Neural cell (in vitro differentiated cells): ENCODE measurements at regions not wholly inside any gene's neighbourhood (a gene's known extent, or its start where the extent isn't known, plus 50 kb on each side); places are given as distances from the start of the nearest gene placed in this dataset.

Experiments used
- H2AFZ ChIP-seq: fragments of 200-600, 300-800 bp; sonication (generic), shearing (Covaris generic); 2 replicates; pipeline ENCODE4 v1.6.0; 2014; ENCODE audit warnings: low read depth, mild to moderate bottlenecking, antibody characterized with exemption, low read length, moderate library complexity
- H3F3A ChIP-seq: fragments of 200-600 bp; shearing (Covaris generic); 2 replicates; pipeline ENCODE4 v1.6.1; 2016; ENCODE audit warnings: mild to moderate bottlenecking, moderate library complexity, mixed read lengths, antibody characterized with exemption, low read length; ENCODE audit not compliant: insufficient read depth, poor library complexity, severe bottlenecking
- H3K27ac ChIP-seq: fragments of 200-600, 300-800 bp; sonication (generic), shearing (Covaris generic); 2 replicates; pipeline ENCODE4 v1.5.1; 2014; ENCODE audit warnings: mild to moderate bottlenecking, low read length, moderate library complexity
- H3K27me3 ChIP-seq: fragments of 300-800, 200-600 bp; sonication (generic), shearing (Covaris generic); 2 replicates; pipeline ENCODE4 v1.6.0; 2014; ENCODE audit warnings: mild to moderate bottlenecking, low read depth, low read length, moderate library complexity; ENCODE audit not compliant: insufficient read depth
- H3K36me3 ChIP-seq: fragments of 300-800, 200-600 bp; sonication (generic), shearing (Covaris generic); 2 replicates; pipeline ENCODE4 v1.5.1; 2014; ENCODE audit warnings: mild to moderate bottlenecking, antibody characterized with exemption, low read length, moderate library complexity; ENCODE audit not compliant: insufficient read depth
- H3K4me2 ChIP-seq: fragments of 300-800, 200-600 bp; sonication (generic), shearing (Covaris generic); 2 replicates; pipeline ENCODE4 v1.6.0; 2014; ENCODE audit warnings: mild to moderate bottlenecking, low read length
- H3K4me3 ChIP-seq: fragments of 300-800, 200-600 bp; sonication (generic), shearing (Covaris generic); 2 replicates; pipeline ENCODE4 v1.5.1; 2014; ENCODE audit warnings: mild to moderate bottlenecking, low read length, moderate library complexity
- H3K79me2 ChIP-seq: fragments of 200-600 bp; shearing (Covaris generic); replicated peaks from 2 replicates; pipeline ENCODE4 v1.6.0; 2014; ENCODE audit warnings: mild to moderate bottlenecking, low read length, moderate library complexity; ENCODE audit not compliant: insufficient read depth
- H3K9ac ChIP-seq: fragments of 300-800, 200-600 bp; sonication (generic), shearing (Covaris generic); 2 replicates; pipeline ENCODE4 v1.6.1; 2016; ENCODE audit warnings: mild to moderate bottlenecking, low read length, mixed read lengths
- H3K9me2 ChIP-seq: fragments of 200-600 bp; shearing (Covaris generic); 2 replicates; pipeline ENCODE4 v1.6.1; 2016; ENCODE audit warnings: mild to moderate bottlenecking, low read length, mixed read lengths; ENCODE audit not compliant: insufficient read depth
- H3K9me3 ChIP-seq: fragments of 200-600, 300-800 bp; sonication (generic), shearing (Covaris generic); 2 replicates; pipeline ENCODE4 v1.6.1; 2016; ENCODE audit warnings: mild to moderate bottlenecking, mixed run types, low read length, moderate library complexity, mixed read lengths
- H4K20me1 ChIP-seq: fragments of 200-600 bp; shearing (Covaris generic); 2 replicates; pipeline ENCODE4 v1.6.1; 2016; ENCODE audit warnings: mild to moderate bottlenecking, mixed run types; ENCODE audit not compliant: insufficient read depth
- EP300 ChIP-seq: fragments of 450-650 bp; conservative IDR thresholded peaks from 2 replicates; pipeline ENCODE4 v1.6.1; 2014; ENCODE audit warnings: antibody characterized with exemption, mild to moderate bottlenecking, moderate library complexity; ENCODE audit not compliant: poor library complexity, severe bottlenecking
- EZH2 ChIP-seq: fragments of 200-600, 300-800 bp; shearing (Covaris generic), sonication (generic); IDR thresholded peaks from 2 replicates; pipeline ENCODE4 v1.6.1; 2014; ENCODE audit warnings: antibody characterized with exemption, low read length, borderline replicate concordance, mild to moderate bottlenecking; ENCODE audit not compliant: insufficient read depth, poor library complexity, severe bottlenecking
- MXI1 ChIP-seq: fragments of 450-650 bp; conservative IDR thresholded peaks from 2 replicates; pipeline ENCODE4 v1.6.1; 2014; ENCODE audit warnings: antibody characterized with exemption, mild to moderate bottlenecking; ENCODE audit not compliant: poor library complexity, severe bottlenecking
- POLR2AphosphoS5 ChIP-seq: IDR thresholded peaks from 2 replicates; pipeline ENCODE4 v1.6.1; 2012
- RAD21 ChIP-seq: fragments of 450-650 bp; conservative IDR thresholded peaks from 2 replicates; pipeline ENCODE4 v1.6.1; 2014; ENCODE audit warnings: antibody characterized with exemption, mild to moderate bottlenecking, moderate library complexity
- SMC3 ChIP-seq: fragments of 450-650 bp; conservative IDR thresholded peaks from 2 replicates; pipeline ENCODE4 v1.6.1; 2014; ENCODE audit warnings: antibody characterized with exemption, mild to moderate bottlenecking, moderate library complexity; ENCODE audit not compliant: poor library complexity
- TAF1 ChIP-seq: IDR thresholded peaks from 2 replicates; pipeline ENCODE4 v1.6.1; 2012; ENCODE audit warnings: low read depth
- TF ChIP-seq, protein P1 (sequence below): fragments of 450-650 bp; IDR thresholded peaks from 2 replicates; pipeline ENCODE4 v1.5.1; 2014; ENCODE audit warnings: antibody characterized with exemption, mild to moderate bottlenecking, moderate library complexity; ENCODE audit not compliant: poor library complexity, severe bottlenecking
- TF ChIP-seq, protein P2 (sequence below): IDR thresholded peaks from 2 replicates; pipeline ENCODE4 v1.6.1; 2012; ENCODE audit warnings: borderline replicate concordance

- Histone ChIP-seq H3K9me3 (no peaks in the 10 kb centered on the region), H3K27me3 (no peaks in the 10 kb centered on the region), H3K9me2 (no peaks in the 10 kb centered on the region), H3K9ac (no peak overlapping the region), H3K79me2 (no peaks in the 10 kb centered on the region), H3K27ac (no peak overlapping the region), H3K4me3 (no peak overlapping the region), H2AFZ (no peak overlapping the region), H3K4me2 (no peak overlapping the region), H4K20me1 (no peaks in the 10 kb centered on the region), H3K36me3 (no peaks in the 10 kb centered on the region), H3F3A (no peaks in the 10 kb centered on the region)
- TF ChIP-seq SMC3 (peak; percentile 68), MXI1 (no peak), RAD21 (peak; percentile 45), POLR2AphosphoS5 (no peak), EZH2 (no peak), TAF1 (no peak), EP300 (no peak)
- TF ChIP-seq, protein P1, sequence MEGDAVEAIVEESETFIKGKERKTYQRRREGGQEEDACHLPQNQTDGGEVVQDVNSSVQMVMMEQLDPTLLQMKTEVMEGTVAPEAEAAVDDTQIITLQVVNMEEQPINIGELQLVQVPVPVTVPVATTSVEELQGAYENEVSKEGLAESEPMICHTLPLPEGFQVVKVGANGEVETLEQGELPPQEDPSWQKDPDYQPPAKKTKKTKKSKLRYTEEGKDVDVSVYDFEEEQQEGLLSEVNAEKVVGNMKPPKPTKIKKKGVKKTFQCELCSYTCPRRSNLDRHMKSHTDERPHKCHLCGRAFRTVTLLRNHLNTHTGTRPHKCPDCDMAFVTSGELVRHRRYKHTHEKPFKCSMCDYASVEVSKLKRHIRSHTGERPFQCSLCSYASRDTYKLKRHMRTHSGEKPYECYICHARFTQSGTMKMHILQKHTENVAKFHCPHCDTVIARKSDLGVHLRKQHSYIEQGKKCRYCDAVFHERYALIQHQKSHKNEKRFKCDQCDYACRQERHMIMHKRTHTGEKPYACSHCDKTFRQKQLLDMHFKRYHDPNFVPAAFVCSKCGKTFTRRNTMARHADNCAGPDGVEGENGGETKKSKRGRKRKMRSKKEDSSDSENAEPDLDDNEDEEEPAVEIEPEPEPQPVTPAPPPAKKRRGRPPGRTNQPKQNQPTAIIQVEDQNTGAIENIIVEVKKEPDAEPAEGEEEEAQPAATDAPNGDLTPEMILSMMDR, result peak; percentile 61
- TF ChIP-seq, protein P2, sequence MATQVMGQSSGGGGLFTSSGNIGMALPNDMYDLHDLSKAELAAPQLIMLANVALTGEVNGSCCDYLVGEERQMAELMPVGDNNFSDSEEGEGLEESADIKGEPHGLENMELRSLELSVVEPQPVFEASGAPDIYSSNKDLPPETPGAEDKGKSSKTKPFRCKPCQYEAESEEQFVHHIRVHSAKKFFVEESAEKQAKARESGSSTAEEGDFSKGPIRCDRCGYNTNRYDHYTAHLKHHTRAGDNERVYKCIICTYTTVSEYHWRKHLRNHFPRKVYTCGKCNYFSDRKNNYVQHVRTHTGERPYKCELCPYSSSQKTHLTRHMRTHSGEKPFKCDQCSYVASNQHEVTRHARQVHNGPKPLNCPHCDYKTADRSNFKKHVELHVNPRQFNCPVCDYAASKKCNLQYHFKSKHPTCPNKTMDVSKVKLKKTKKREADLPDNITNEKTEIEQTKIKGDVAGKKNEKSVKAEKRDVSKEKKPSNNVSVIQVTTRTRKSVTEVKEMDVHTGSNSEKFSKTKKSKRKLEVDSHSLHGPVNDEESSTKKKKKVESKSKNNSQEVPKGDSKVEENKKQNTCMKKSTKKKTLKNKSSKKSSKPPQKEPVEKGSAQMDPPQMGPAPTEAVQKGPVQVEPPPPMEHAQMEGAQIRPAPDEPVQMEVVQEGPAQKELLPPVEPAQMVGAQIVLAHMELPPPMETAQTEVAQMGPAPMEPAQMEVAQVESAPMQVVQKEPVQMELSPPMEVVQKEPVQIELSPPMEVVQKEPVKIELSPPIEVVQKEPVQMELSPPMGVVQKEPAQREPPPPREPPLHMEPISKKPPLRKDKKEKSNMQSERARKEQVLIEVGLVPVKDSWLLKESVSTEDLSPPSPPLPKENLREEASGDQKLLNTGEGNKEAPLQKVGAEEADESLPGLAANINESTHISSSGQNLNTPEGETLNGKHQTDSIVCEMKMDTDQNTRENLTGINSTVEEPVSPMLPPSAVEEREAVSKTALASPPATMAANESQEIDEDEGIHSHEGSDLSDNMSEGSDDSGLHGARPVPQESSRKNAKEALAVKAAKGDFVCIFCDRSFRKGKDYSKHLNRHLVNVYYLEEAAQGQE, result no peak
Observed at GRCh38 chr14:53295985-53296582, 143.0 kb upstream of the DDHD1 start.

DNA sequence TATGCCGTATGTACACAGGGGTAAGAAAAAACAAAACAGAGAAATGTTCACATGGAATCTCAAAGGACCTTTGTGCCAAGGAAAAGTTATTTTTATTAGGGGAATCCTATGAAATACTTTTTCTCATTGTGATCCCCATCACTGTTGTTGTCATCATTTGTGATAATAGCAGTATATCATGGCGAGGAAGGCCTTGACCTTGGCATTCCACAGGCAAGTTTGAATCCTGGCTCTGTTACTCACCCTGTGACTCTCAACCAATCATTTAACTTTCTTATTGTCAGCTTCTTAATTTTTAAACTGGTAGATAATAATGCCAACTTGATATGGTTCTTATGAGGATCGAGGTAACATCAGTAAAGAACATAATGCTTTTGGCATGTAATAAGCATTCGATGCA is 142.2 kb upstream of the DDHD1 start:
- Histone ChIP-seq H3K4me2 (no peak overlapping the region), H3F3A (no peaks in the 10 kb centered on the region), H3K27me3 (no peaks in the 10 kb centered on the region), H3K4me3 (no peak overlapping the region), H3K27ac (no peak overlapping the region), H3K79me2 (no peaks in the 10 kb centered on the region), H3K36me3 (no peaks in the 10 kb centered on the region), H4K20me1 (no peaks in the 10 kb centered on the region), H3K9me2 (no peaks in the 10 kb centered on the region), H3K9me3 (no peaks in the 10 kb centered on the region), H2AFZ (no peak overlapping the region), H3K9ac (no peak overlapping the region)
- no peak for TF ChIP-seq EP300
- TF ChIP-seq, protein P2, result no peak
- TF ChIP-seq EZH2, result no peak
- no peak for TF ChIP-seq SMC3
- no peak for TF ChIP-seq RAD21
- TF ChIP-seq, protein P1, result no peak
- TF ChIP-seq POLR2AphosphoS5, result no peak
